ENCODE measurements at regions not wholly inside any gene's neighbourhood (a gene's known extent, or its start where the extent isn't known, plus 50 kb on each side); places are given as distances from the start of the nearest gene placed in this dataset.
A peak's percentile ranks its signal among the peaks of the same experiment; 100 is the strongest.

- DNase-seq (no peak), ATAC-seq (no peak)
- intact Hi-C loops (cut with DNase I) = no loop called here
These were observed 319.0 kb downstream of the FOXG1 start for GRCh38 chr14:29085546-29085945.

- intact Hi-C loops (cut with DNase I) = no loop called here
- no peak for ATAC-seq
- no peak for DNase-seq
These were observed 323.3 kb downstream of the FOXG1 start for GRCh38 chr14:29089849-29090248.

- intact Hi-C loops (cut with DNase I) = no loop called here
- ATAC-seq (no peak), DNase-seq (no peak)
These were observed 325.5 kb downstream of the FOXG1 start for GRCh38 chr14:29092121-29092520.

GRCh38 chr14:29097476-29097875 lies 330.9 kb downstream of the FOXG1 start:
- DNase-seq (no peak), ATAC-seq (no peak)
- intact Hi-C loops (cut with DNase I) = no loop called here

- ATAC-seq (no peak), DNase-seq (no peak)
- intact Hi-C loops (cut with DNase I) = no loop called here
These were observed 332.1 kb downstream of the FOXG1 start for GRCh38 chr14:29098656-29099055.

GRCh38 chr14:29102266-29102665 lies 335.7 kb downstream of the FOXG1 start:
- DNase-seq (no peak), ATAC-seq (no peak)
- intact Hi-C loops (cut with DNase I) = no loop called here

GRCh38 chr14:29102996-29103395 lies 336.4 kb downstream of the FOXG1 start:
- DNase-seq = no peak
- intact Hi-C loops (cut with DNase I) = no loop called here

GRCh38 chr14:29108908-29109307 lies 342.3 kb downstream of the FOXG1 start:
- intact Hi-C loops (cut with DNase I) = no loop called here
- DNase-seq (no peak), ATAC-seq (no peak)

More at GRCh38 chr14:29102996-29103395, 336.4 kb downstream of the FOXG1 start:
- no peak for ATAC-seq

GRCh38 chr14:29109589-29109988 lies 343.0 kb downstream of the FOXG1 start:
- DNase-seq (no peak), ATAC-seq (no peak)
- intact Hi-C loops (cut with DNase I) = no loop called here

GRCh38 chr14:29111554-29111953 lies 345.0 kb downstream of the FOXG1 start:
- ATAC-seq (no peak), DNase-seq (no peak)
- intact Hi-C loops (cut with DNase I) = no loop called here

- DNase-seq = no peak
- intact Hi-C loops (cut with DNase I) = no loop called here
- no peak for ATAC-seq
These were observed 356.4 kb downstream of the FOXG1 start for GRCh38 chr14:29123017-29123416.

- no peak for ATAC-seq
- no peak for DNase-seq
- intact Hi-C loops (cut with DNase I) = no loop called here
These were observed 359.8 kb downstream of the FOXG1 start for GRCh38 chr14:29126361-29126760.

- intact Hi-C loops (cut with DNase I) = no loop called here
These were observed 360.3 kb downstream of the FOXG1 start for GRCh38 chr14:29126865-29127264.

GRCh38 chr14:29140016-29140415 lies 373.4 kb downstream of the FOXG1 start:
- DNase-seq = no peak
- no peak for ATAC-seq
- intact Hi-C loops (cut with DNase I) = no loop called here

More at GRCh38 chr14:29126865-29127264, 360.3 kb downstream of the FOXG1 start:
- DNase-seq = no peak
- no peak for ATAC-seq

- peak in 1 of 2 donors; percentile 56 for ATAC-seq
- intact Hi-C loops (cut with DNase I) = no loop called here
- DNase-seq = no peak
These were observed 378.0 kb downstream of the FOXG1 start for GRCh38 chr14:29144621-29145020.

- ATAC-seq (no peak), DNase-seq (no peak)
- intact Hi-C loops (cut with DNase I) = no loop called here
These were observed 381.6 kb downstream of the FOXG1 start for GRCh38 chr14:29148221-29148620.

GRCh38 chr14:29149798-29150197 lies 383.2 kb downstream of the FOXG1 start:
- ATAC-seq = no peak

GRCh38 chr14:29150659-29151058 lies 384.1 kb downstream of the FOXG1 start:
- intact Hi-C loops (cut with DNase I) = no loop called here
- no peak for DNase-seq
- ATAC-seq = no peak

More at GRCh38 chr14:29149798-29150197, 383.2 kb downstream of the FOXG1 start:
- no peak for DNase-seq
- intact Hi-C loops (cut with DNase I) = no loop called here

- ATAC-seq = no peak
- DNase-seq = no peak
- intact Hi-C loops (cut with DNase I) = no loop called here
These were observed 389.5 kb downstream of the FOXG1 start for GRCh38 chr14:29156096-29156495.

GRCh38 chr14:29161593-29161992 lies 395.0 kb downstream of the FOXG1 start:
- DNase-seq (no peak), ATAC-seq (no peak)
- intact Hi-C loops (cut with DNase I) = no loop called here

GRCh38 chr14:29163109-29163508 lies 396.5 kb downstream of the FOXG1 start:
- intact Hi-C loops (cut with DNase I) = no loop called here
- DNase-seq (no peak), ATAC-seq (no peak)

GRCh38 chr14:29165431-29165830 lies 398.8 kb downstream of the FOXG1 start:
- ATAC-seq (no peak), DNase-seq (no peak)
- intact Hi-C loops (cut with DNase I) = no loop called here

Measured in left cardiac atrium (tissue), 4 donors.